Testis (tissue), 2 donors: ENCODE measurements at regions not wholly inside any gene's neighbourhood (a gene's known extent, or its start where the extent isn't known, plus 50 kb on each side); places are given as distances from the start of the nearest gene placed in this dataset.

ENCODE experiments used
- DNase-seq: peaks from one replicate; pipeline ENCODE4 v3.0.0-alpha.2; 2019
- H3K27ac ChIP-seq, 2 donors: fragments of 200-600 bp; sonication (generic); one replicate each; pipeline ENCODE4 v1.5.1; 2019
- H3K27me3 ChIP-seq: fragments of 200-600 bp; sonication (generic); one replicate; pipeline ENCODE4 v1.5.1; 2019
- H3K36me3 ChIP-seq: fragments of 200-600 bp; sonication (generic); one replicate; pipeline ENCODE4 v1.5.1; 2017; ENCODE audit warnings: low read depth; ENCODE audit errors: missing control alignments
- H3K4me1 ChIP-seq: fragments of 200-600 bp; sonication (generic); one replicate; pipeline ENCODE4 v1.5.1; 2019
- H3K4me3 ChIP-seq, 2 donors: fragments of 200-600 bp; sonication (generic); one replicate each; pipeline ENCODE4 v1.5.1; 2017 to 2019
- H3K9me3 ChIP-seq: fragments of 200-600 bp; sonication (generic); one replicate; pipeline ENCODE4 v1.5.1; 2017
- POLR2A ChIP-seq: fragments of 450-650 bp; IDR thresholded peaks from one replicate; pipeline ENCODE4 v1.6.1; 2017; ENCODE audit warnings: antibody characterized with exemption, mild to moderate bottlenecking, moderate library complexity
- WGBS, 2 donors: methylation state at CpG; one replicate each; pipeline ENCODE4 v1.1.5; 2018; 5-methylcytosine and 5-hydroxymethylcytosine counted together
- intact Hi-C: fragments of 100-400 bp; cut with DNase I; formaldehyde crosslinking; loops from one replicate; pipeline ENCODE4 v1.15.1; 2023; ENCODE audit warnings: low total_unique reads
- TF ChIP-seq, protein P1 (sequence below), 3 experiments: fragments of 450-650 bp in 2 of 3; fragments of 200-600 bp in 1 of 3; sonication (generic) in 1 of 3; IDR thresholded peaks; one replicate each; pipeline ENCODE4 v1.5.1; 2016 to 2019; ENCODE audit warnings: antibody characterized with exemption in 3 of 3, mild to moderate bottlenecking in 2 of 3, moderate library complexity in 1 of 3

DNA sequence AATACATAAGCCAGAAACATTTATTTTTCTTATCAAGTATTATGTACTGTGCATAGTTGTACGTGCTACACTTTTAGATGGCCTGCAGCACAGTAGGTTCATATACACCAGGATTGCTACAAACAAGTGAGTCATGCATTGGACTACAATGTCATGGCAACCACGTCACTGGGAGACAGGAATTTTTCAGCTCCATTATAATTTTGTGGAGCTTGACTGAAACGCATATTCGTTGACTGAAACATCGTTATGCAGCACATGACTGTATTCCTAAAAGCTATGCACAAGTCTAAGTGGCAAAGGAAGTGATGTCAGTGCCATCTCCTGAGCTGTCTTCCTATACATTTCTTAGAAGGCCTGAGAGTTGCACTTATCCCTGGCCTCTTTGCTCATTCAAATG is 871.8 kb downstream of the IPMK start:
- no peaks in the 10 kb centered on the region for H3K27me3 ChIP-seq
- no peaks in the 10 kb centered on the region for H3K9me3 ChIP-seq
- TF ChIP-seq POLR2A, result no peak
- TF ChIP-seq, protein P1, sequence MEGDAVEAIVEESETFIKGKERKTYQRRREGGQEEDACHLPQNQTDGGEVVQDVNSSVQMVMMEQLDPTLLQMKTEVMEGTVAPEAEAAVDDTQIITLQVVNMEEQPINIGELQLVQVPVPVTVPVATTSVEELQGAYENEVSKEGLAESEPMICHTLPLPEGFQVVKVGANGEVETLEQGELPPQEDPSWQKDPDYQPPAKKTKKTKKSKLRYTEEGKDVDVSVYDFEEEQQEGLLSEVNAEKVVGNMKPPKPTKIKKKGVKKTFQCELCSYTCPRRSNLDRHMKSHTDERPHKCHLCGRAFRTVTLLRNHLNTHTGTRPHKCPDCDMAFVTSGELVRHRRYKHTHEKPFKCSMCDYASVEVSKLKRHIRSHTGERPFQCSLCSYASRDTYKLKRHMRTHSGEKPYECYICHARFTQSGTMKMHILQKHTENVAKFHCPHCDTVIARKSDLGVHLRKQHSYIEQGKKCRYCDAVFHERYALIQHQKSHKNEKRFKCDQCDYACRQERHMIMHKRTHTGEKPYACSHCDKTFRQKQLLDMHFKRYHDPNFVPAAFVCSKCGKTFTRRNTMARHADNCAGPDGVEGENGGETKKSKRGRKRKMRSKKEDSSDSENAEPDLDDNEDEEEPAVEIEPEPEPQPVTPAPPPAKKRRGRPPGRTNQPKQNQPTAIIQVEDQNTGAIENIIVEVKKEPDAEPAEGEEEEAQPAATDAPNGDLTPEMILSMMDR (IDR thresholded peaks at IDR 0.05), result no peak
- WGBS, 2 donors, result 84 to 89% methylated on average over 5 of the region's 5 CpGs
- H3K27ac ChIP-seq, result no peak overlapping the region
- intact Hi-C loops, result no loop called here
- no peaks in the 10 kb centered on the region for H3K4me1 ChIP-seq
- no peaks in the 10 kb centered on the region for H3K36me3 ChIP-seq
- no peak overlapping the region for H3K4me3 ChIP-seq
- no peak for DNase-seq

DNA sequence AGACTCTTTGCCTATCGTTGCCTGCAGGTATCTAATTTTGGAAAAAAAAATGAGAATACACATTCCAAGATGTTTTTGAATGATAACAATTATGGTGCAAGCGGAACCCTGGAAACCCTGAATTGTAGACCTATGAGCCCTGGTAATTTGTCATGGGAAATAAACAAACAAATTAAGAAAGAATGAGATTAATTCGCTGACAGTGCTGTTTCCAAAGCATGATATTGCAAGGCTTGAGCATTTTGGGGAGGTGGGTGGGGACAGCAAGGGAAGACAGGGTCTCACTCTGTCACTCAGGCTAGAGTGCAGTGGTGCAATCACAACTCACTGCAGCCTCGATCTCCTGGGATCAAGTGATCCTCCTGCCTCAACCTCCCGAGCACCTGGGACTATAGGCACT is 900.3 kb downstream of the IPMK start:
- DNase-seq, result no peak
- 88 to 91% methylated on average over 5 of the region's 5 CpGs for WGBS, 2 donors
- TF ChIP-seq, protein P1 (IDR thresholded peaks at IDR 0.05), result no peak
- Histone ChIP-seq H3K4me1 (no peaks in the 10 kb centered on the region), H3K4me3 (no peak overlapping the region), H3K27ac (no peak overlapping the region), H3K9me3 (no peaks in the 10 kb centered on the region), H3K27me3 (no peaks in the 10 kb centered on the region), H3K36me3 (no peaks in the 10 kb centered on the region)
- intact Hi-C loops, result no loop called here

DNA sequence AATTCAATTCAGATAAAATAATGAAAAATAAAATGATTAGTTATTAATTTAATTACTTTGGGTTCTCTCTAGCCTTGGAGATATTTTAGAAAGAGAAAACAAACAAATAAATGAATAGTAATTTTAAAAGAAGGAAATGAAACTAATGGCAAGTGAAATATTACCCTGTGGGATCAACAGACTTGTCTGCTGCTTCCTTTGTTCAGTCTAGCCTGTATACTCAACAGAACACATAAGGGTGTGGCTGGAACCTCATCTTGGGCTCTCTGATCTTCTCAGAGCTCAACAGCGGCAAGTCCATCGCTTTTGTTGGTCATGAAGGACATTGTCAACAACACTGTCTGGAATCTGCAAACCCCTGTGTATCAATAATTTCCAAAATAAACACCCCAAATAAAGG is 904.9 kb downstream of the IPMK start:
- TF ChIP-seq, protein P1 (IDR thresholded peaks at IDR 0.05), result no peak
- TF ChIP-seq POLR2A, result no peak
- Histone ChIP-seq H3K4me1 (no peaks in the 10 kb centered on the region), H3K36me3 (no peaks in the 10 kb centered on the region), H3K9me3 (no peaks in the 10 kb centered on the region), H3K27me3 (no peaks in the 10 kb centered on the region), H3K4me3 (no peak overlapping the region), H3K27ac (no peak overlapping the region)
- no peak for DNase-seq
- intact Hi-C loops, result no loop called here
- WGBS, 2 donors, result 92 to 95% methylated on average over 2 of the region's 2 CpGs

DNA sequence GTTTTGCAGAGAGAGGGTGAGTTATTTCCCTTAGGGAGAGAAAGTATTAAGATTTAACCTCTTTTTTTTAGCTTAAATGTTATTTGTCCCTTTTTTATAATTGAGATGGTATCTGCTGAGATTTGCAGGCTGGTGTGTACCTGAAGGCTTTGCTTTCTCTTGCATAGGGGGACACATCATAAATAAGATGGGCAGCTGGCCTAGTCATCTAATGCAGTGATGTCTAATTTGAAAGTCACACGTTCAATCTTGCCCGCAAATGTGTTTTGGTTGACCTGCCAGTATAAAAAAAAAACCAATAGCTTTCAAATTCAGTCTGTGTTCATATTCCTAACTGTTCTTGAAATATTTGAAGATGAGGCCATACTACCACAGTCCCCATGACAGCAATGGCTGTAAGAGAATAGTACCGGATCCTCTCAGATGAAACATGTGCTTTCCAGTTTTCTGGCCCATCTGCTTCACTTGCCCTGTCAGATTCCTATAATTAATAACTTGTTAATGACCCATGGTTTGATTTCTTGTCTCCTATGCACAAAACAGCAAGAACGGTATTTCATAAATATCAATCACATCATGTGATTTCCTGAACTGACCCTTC is 914.2 kb downstream of the IPMK start:
- Histone ChIP-seq H3K4me1 (no peaks in the 10 kb centered on the region), H3K27ac (no peak overlapping the region), H3K36me3 (no peaks in the 10 kb centered on the region), H3K27me3 (no peaks in the 10 kb centered on the region), H3K9me3 (no peaks in the 10 kb centered on the region), H3K4me3 (no peak overlapping the region)
- TF ChIP-seq, protein P1 (IDR thresholded peaks at IDR 0.05), result no peak
- TF ChIP-seq POLR2A, result no peak
- intact Hi-C loops, result no loop called here
- DNase-seq, result no peak
- 69 to 87% methylated on average over 4 of the region's 4 CpGs for WGBS, 2 donors

DNA sequence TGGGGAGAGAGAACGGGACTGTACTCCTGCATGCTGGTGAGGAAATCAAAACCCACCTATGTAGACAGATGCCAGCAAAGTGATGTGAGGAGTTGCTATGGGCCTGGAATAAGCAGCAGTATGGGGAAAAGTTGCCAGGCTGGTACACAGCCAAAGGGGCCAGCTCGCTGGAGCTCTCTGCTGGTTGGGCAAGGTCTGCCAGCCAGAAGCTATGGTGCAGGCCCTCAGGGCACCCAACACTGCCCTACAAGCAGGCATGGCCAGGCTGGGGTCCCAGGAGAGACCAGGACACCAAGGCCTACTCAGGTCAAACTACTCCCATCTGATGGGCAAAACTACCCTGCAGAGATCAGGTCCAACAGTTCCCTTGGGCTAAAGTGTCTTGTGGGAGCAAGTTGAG is 916.6 kb downstream of the IPMK start:
- WGBS, 2 donors, result 70 to 92% methylated on average over 2 of the region's 2 CpGs

More for the DNA sequence above, 916.6 kb downstream of the IPMK start:
- Histone ChIP-seq H3K27ac (no peak overlapping the region), H3K9me3 (no peaks in the 10 kb centered on the region), H3K36me3 (no peaks in the 10 kb centered on the region), H3K27me3 (no peaks in the 10 kb centered on the region), H3K4me3 (no peak overlapping the region), H3K4me1 (no peaks in the 10 kb centered on the region)
- no peak for TF ChIP-seq POLR2A
- DNase-seq, result no peak
- intact Hi-C loops, result no loop called here
